ENCODE measurements at regions not wholly inside any gene's neighbourhood (a gene's known extent, or its start where the extent isn't known, plus 50 kb on each side); places are given as distances from the start of the nearest gene placed in this dataset.

- no peak for TF ChIP-seq ATF3 (CRISPR knock-in tag; conservative IDR thresholded peaks at IDR 0.05)
- no peak for TF ChIP-seq ATF6 (CRISPR knock-in tag; IDR thresholded peaks at IDR 0.05)
- no peak for TF ChIP-seq MAX (CRISPR knock-in tag; IDR thresholded peaks at IDR 0.05)
- no peak for TF ChIP-seq CTCF (IDR thresholded peaks at IDR 0.05)
- TF ChIP-seq AFF4 (CRISPR knock-in tag; IDR thresholded peaks at IDR 0.05; ENCODE audit: borderline replicate concordance) = no peak
Observed at GRCh38 chr21:31564439-31564838, 95.1 kb upstream of the SOD1 start.

Measured in WTC11 (cell line).